Hippocampal formation (tissue), 2 donors: ENCODE measurements at regions not wholly inside any gene's neighbourhood (a gene's known extent, or its start where the extent isn't known, plus 50 kb on each side); places are given as distances from the start of the nearest gene placed in this dataset.

Source experiments
- DNase-seq, 2 donors: peaks; one replicate each; lab custom pipeline; 2025; lab: John Stamatoyannopoulos, UW

GRCh38 chr1:216883518-216883917 is 160.3 kb upstream of the ESRRG start:
- no peak for DNase-seq

GRCh38 chr1:216881695-216882094 is 158.5 kb upstream of the ESRRG start:
- no peak for DNase-seq

GRCh38 chr1:216866714-216867113 is 143.5 kb upstream of the ESRRG start:
- no peak for DNase-seq

- DNase-seq, result no peak
Observed at GRCh38 chr1:216855810-216856209, 132.6 kb upstream of the ESRRG start.

- no peak for DNase-seq
Observed at GRCh38 chr1:216854836-216855484, 131.7 kb upstream of the ESRRG start.

- no peak for DNase-seq
Observed at GRCh38 chr1:216851073-216851472, 127.8 kb upstream of the ESRRG start.

GRCh38 chr1:216849146-216849545 is 125.9 kb upstream of the ESRRG start:
- DNase-seq, result no peak

GRCh38 chr1:216847397-216848036 is 124.3 kb upstream of the ESRRG start:
- DNase-seq, result no peak

- no peak for DNase-seq
Observed at GRCh38 chr1:216846339-216846738, 123.1 kb upstream of the ESRRG start.

- no peak for DNase-seq
Observed at GRCh38 chr1:216843409-216843808, 120.2 kb upstream of the ESRRG start.

- no peak for DNase-seq
Observed at GRCh38 chr1:216841165-216841564, 117.9 kb upstream of the ESRRG start.

- DNase-seq, result no peak
Observed at GRCh38 chr1:216836316-216836715, 113.1 kb upstream of the ESRRG start.

- DNase-seq, result no peak
Observed at GRCh38 chr1:216833509-216833908, 110.3 kb upstream of the ESRRG start.

- DNase-seq, result no peak
Observed at GRCh38 chr1:216832192-216832591, 109.0 kb upstream of the ESRRG start.

GRCh38 chr1:216830424-216831210 is 107.4 kb upstream of the ESRRG start:
- DNase-seq, result no peak

- no peak for DNase-seq
Observed at GRCh38 chr1:216827251-216827650, 104.0 kb upstream of the ESRRG start.

- no peak for DNase-seq
Observed at GRCh38 chr1:216826646-216827045, 103.4 kb upstream of the ESRRG start.

- DNase-seq, result no peak
Observed at GRCh38 chr1:216826214-216826613, 103.0 kb upstream of the ESRRG start.

GRCh38 chr1:216825557-216825956 is 102.3 kb upstream of the ESRRG start:
- DNase-seq, result no peak

GRCh38 chr1:216824511-216824910 is 101.3 kb upstream of the ESRRG start:
- no peak for DNase-seq

- DNase-seq, result no peak
Observed at GRCh38 chr1:216823731-216824130, 100.5 kb upstream of the ESRRG start.

GRCh38 chr1:216822480-216822879 is 99.3 kb upstream of the ESRRG start:
- DNase-seq, result no peak

GRCh38 chr1:216820345-216820744 is 97.1 kb upstream of the ESRRG start:
- no peak for DNase-seq
